ENCODE measurements at regions not wholly inside any gene's neighbourhood (a gene's known extent, or its start where the extent isn't known, plus 50 kb on each side); places are given as distances from the start of the nearest gene placed in this dataset.

GRCh38 chr18:68340606-68341005, 374.3 kb downstream of the TMX3 start:
- TF ChIP-seq TCF12 (IDR thresholded peaks at IDR 0.05; ENCODE audit: low read depth) (no peak), TEAD4 (IDR thresholded peaks at IDR 0.05) (no peak), EP300 (IDR thresholded peaks at IDR 0.05; ENCODE audit: borderline replicate concordance) (no peak), TAF1 (IDR thresholded peaks at IDR 0.05; ENCODE audit: low read depth) (no peak), USF1 (IDR thresholded peaks at IDR 0.05) (no peak), ZBTB7A (IDR thresholded peaks at IDR 0.05; ENCODE audit: low read depth) (no peak), CEBPB (IDR thresholded peaks at IDR 0.05) (no peak), CREB1 (IDR thresholded peaks at IDR 0.05; ENCODE audit: low read depth) (no peak), EGR1 (IDR thresholded peaks at IDR 0.05) (no peak), RAD21 (IDR thresholded peaks at IDR 0.05; ENCODE audit: low read depth) (no peak), NFIC (IDR thresholded peaks at IDR 0.05) (no peak)

GRCh38 chr18:68330658-68331057, 384.2 kb downstream of the TMX3 start:
- TF ChIP-seq RAD21 (IDR thresholded peaks at IDR 0.05; ENCODE audit: low read depth), result no peak
- TF ChIP-seq TCF12 (IDR thresholded peaks at IDR 0.05; ENCODE audit: low read depth), result no peak
- TF ChIP-seq USF1 (IDR thresholded peaks at IDR 0.05), result no peak
- TF ChIP-seq NFIC (IDR thresholded peaks at IDR 0.05), result no peak
- no peak for TF ChIP-seq REST (IDR thresholded peaks at IDR 0.05; ENCODE audit: low read depth)
- TF ChIP-seq ZBTB7A (IDR thresholded peaks at IDR 0.05; ENCODE audit: low read depth), result no peak
- TF ChIP-seq EP300 (IDR thresholded peaks at IDR 0.05; ENCODE audit: borderline replicate concordance), result no peak
- TF ChIP-seq YY1 (IDR thresholded peaks at IDR 0.05; ENCODE audit: low read depth), result no peak
- TF ChIP-seq FOXM1 (IDR thresholded peaks at IDR 0.05; ENCODE audit: borderline replicate concordance, low read depth), result no peak
- no peak for TF ChIP-seq CEBPB (IDR thresholded peaks at IDR 0.05)
- TF ChIP-seq MAX (IDR thresholded peaks at IDR 0.05), result no peak
- TF ChIP-seq TEAD4 (IDR thresholded peaks at IDR 0.05), result no peak
- no peak for TF ChIP-seq TAF1 (IDR thresholded peaks at IDR 0.05; ENCODE audit: low read depth)
- TF ChIP-seq CREB1 (IDR thresholded peaks at IDR 0.05; ENCODE audit: low read depth), result no peak
- no peak for TF ChIP-seq EGR1 (IDR thresholded peaks at IDR 0.05)

- TF ChIP-seq CREB1 (IDR thresholded peaks at IDR 0.05; ENCODE audit: low read depth), result no peak
- no peak for TF ChIP-seq REST (IDR thresholded peaks at IDR 0.05; ENCODE audit: low read depth)
- TF ChIP-seq TCF12 (IDR thresholded peaks at IDR 0.05; ENCODE audit: low read depth), result no peak
- no peak for TF ChIP-seq FOXM1 (IDR thresholded peaks at IDR 0.05; ENCODE audit: borderline replicate concordance, low read depth)
- no peak for TF ChIP-seq ZBTB7A (IDR thresholded peaks at IDR 0.05; ENCODE audit: low read depth)
- TF ChIP-seq NFIC (IDR thresholded peaks at IDR 0.05), result no peak
- no peak for TF ChIP-seq CEBPB (IDR thresholded peaks at IDR 0.05)
- no peak for TF ChIP-seq RAD21 (IDR thresholded peaks at IDR 0.05; ENCODE audit: low read depth)
- TF ChIP-seq EGR1 (IDR thresholded peaks at IDR 0.05), result no peak
Measured at GRCh38 chr18:68323921-68324320, 391.0 kb downstream of the TMX3 start.

- TF ChIP-seq YY1 (IDR thresholded peaks at IDR 0.05; ENCODE audit: low read depth), result no peak
- no peak for TF ChIP-seq REST (IDR thresholded peaks at IDR 0.05; ENCODE audit: low read depth)
- TF ChIP-seq FOXM1 (IDR thresholded peaks at IDR 0.05; ENCODE audit: borderline replicate concordance, low read depth), result no peak
- no peak for TF ChIP-seq EP300 (IDR thresholded peaks at IDR 0.05; ENCODE audit: borderline replicate concordance)
- TF ChIP-seq RAD21 (IDR thresholded peaks at IDR 0.05; ENCODE audit: low read depth), result no peak
- TF ChIP-seq TCF12 (IDR thresholded peaks at IDR 0.05; ENCODE audit: low read depth), result no peak
- TF ChIP-seq TAF1 (IDR thresholded peaks at IDR 0.05; ENCODE audit: low read depth), result no peak
- TF ChIP-seq TEAD4 (IDR thresholded peaks at IDR 0.05), result no peak
- TF ChIP-seq EGR1 (IDR thresholded peaks at IDR 0.05), result no peak
- TF ChIP-seq MAX (IDR thresholded peaks at IDR 0.05), result no peak
- TF ChIP-seq USF1 (IDR thresholded peaks at IDR 0.05), result no peak
- TF ChIP-seq ZBTB7A (IDR thresholded peaks at IDR 0.05; ENCODE audit: low read depth), result no peak
- no peak for TF ChIP-seq NFIC (IDR thresholded peaks at IDR 0.05)
- TF ChIP-seq CREB1 (IDR thresholded peaks at IDR 0.05; ENCODE audit: low read depth), result no peak
Measured at GRCh38 chr18:68316636-68317035, 398.3 kb downstream of the TMX3 start.

Data from Ishikawa (cell line).